GM19395 (cell line): ENCODE measurements at regions not wholly inside any gene's neighbourhood (a gene's known extent, or its start where the extent isn't known, plus 50 kb on each side); places are given as distances from the start of the nearest gene placed in this dataset.
"Not testable (repeated sequence)": the region's sequence is repeated elsewhere in the genome, so short reads cannot be mapped to it uniquely, and the experiment has no call there.

Experiments
- ATAC-seq: cut with Tn5 transposase; IDR thresholded peaks from one replicate; pipeline ENCODE4 v1.9.1; 2021; ENCODE audit warnings: mild to moderate bottlenecking, moderate library complexity; ENCODE audit not compliant: unreplicated experiment

DNA sequence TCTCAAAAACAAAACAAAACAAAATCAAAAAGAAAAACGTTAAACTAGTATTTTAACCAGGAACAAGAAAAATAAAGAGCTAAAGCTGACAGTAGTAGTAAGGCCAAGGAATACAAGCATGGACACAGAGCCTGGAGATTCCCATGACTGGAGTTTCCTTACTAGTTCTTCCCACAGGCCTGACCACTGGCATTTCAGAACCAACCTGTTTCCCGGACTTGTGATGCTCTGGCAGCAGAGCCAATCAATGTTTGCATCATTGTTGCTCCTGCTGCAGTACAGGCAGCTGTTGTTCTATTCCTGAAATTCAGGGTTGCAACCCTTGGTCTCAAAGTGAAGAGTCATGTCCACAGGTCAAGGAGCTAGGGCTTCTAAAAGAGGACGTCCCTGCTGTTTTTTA, 111.3 kb upstream of the WARS2 start:
- ATAC-seq = no peak

DNA sequence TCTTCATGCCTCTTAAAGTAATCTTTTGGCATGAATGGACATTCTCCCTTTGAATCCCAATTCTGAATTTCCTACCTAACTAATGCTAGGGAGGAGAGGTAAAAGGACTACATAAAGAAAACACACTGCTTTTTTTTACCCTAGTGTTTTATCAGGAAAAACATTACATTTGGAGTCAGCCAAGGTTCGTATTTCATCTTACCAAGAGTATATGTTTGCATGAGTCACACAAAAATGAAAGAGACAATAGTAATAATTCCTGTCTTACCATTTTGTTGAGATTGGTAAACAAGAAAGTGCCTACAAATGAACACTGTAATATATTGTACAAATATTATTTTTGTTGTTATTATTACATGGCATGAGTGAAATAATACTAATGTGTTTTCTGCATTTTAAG, 112.9 kb upstream of the WARS2 start:
- no peak for ATAC-seq

DNA sequence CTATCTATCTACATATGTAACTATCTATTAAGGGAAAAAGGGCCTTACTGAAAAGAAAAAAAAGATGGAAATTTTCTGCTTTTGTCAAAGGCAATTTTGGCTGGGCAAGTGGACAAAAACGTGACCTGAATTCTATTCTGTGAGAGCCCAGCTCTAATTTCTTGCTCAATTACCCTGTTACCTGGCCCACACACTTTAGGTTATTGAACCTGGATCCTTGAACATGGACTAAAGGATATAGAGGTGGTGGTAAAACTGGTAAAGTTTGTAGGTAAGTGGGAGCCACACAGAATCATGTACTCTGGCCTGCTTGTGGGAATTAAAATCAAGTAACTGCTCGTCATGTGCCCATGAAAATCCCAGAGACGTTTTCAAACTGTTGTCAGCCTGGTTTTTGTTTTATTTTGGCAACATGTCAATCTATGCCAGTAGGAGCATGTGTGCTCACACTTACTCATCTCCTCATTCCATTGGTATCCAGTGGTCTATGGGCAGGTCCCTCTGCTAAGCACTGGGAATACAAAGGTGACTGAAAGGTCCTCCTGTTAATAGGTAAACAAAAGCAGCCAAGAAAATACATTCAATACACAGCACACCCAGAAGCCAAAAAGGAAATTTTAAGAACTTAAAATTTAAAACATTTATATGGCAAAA, 113.7 kb upstream of the WARS2 start:
- no peak for ATAC-seq

DNA sequence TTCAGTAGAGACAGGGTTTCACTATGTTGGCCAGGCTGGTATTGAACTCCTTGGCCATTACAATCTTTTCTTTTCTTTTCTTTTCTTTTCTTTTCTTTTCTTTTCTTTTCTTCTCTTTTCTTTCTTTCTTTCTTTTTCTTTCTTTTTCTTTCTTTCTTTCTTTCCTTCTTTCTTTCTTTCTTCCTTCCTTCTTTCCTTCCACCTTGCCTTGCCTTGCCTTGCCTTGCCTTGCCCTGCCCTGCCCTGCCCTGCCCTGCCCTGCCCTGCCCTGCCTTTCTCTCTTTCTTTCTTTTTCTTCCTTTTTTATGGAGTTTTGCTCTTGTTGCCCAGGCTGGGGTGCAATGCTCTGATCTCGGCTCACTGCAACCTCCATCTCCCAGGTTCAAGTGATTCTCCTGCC, 112.5 kb upstream of the HAO2 start:
- ATAC-seq = not testable (repeated sequence)

DNA sequence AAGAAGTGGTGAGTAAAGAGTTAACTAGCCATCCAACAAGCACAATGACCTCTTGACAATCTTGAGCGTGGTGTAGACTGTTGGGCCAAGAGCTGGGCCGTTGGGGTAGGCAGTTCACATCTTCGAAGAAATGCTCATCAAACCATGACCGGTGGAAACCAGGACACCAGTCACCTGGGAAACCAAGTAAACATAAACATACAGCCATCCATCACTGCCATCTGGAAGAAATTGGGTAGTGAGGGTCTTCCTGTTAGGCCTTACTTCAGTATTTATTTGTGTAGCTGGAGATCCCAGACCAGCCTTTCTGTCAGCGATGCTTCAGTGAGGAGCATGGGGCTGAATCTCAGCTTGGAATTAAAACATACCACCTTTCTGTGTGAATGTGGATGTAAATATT, 108.1 kb upstream of the HAO2 start:
- ATAC-seq = no peak

DNA sequence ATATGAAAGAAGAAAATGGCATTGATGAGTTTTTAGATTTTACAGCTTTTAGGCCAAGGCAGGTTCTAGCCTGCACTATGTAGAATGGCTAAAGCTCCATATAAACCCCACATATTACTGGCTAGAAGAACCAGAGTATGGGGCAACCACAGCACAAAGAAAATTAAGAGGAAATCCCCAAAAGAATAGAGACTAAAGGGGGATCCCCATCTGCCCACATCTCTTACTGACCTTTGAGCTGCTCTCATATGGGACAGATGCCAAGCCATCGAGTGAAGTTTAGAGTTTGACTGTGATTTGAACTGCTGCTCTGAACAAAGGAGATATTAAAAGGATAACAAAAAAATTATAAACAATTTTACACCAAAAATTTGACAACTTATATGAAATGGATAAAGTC, 102.2 kb upstream of the HAO2 start:
- ATAC-seq = peak; percentile 93

DNA sequence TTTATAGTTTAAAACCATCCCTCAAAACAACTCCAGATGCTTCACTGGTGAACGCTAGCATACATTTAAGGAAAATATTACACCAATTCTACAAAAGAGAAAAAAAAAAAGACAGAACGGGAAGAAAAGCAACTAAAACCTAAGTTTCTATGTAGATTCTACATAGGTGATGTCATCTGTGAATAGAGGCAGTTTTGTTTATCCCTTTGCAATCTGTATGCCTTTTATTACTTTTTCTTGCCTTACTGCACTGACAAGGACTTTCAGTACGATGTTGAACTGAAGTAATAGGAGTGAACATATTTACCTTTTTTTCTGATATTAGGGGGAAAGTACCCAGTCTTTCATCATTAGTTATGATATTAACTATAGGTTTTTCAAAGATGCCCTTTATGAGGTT, 101.7 kb upstream of the HAO2 start:
- ATAC-seq = peak; percentile 55

DNA sequence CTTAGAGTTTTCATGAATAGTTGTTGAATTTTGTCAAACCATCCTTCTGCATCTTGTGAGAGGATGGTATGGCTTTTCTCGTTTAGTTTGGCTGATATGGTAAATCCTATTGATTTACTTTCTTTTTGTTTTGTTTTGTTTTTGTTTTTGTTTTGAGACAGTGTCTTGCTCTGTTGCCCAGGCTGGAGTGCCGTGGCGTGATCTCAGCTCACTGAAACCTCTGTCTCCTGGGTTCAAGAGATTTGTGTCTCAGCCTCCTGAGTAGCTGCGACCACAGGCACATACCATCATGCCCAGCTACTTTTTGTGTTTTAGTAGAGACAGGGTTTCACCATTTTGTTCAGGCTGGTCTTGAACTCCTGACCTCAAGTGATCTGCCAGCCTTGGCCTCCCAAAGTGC, 101.3 kb upstream of the HAO2 start:
- peak; percentile 24 for ATAC-seq

DNA sequence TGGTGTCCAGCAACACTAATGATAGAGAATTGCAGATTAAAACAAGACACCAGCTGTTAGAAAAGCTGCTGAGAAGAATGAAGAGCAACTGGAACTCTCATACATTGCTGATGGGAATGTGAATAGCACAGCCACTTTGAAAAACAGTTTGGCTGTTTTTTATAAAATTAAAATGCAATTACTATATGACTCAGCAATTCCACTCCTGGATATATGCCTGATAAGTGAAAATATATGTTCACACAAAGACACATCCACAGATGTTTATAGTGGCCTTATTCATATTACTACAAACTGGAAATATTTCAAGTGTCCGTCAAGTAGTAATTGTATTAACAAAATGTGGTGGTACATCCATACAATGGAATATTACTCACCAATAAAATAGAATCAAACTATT, 99.7 kb upstream of the HAO2 start:
- no peak for ATAC-seq

DNA sequence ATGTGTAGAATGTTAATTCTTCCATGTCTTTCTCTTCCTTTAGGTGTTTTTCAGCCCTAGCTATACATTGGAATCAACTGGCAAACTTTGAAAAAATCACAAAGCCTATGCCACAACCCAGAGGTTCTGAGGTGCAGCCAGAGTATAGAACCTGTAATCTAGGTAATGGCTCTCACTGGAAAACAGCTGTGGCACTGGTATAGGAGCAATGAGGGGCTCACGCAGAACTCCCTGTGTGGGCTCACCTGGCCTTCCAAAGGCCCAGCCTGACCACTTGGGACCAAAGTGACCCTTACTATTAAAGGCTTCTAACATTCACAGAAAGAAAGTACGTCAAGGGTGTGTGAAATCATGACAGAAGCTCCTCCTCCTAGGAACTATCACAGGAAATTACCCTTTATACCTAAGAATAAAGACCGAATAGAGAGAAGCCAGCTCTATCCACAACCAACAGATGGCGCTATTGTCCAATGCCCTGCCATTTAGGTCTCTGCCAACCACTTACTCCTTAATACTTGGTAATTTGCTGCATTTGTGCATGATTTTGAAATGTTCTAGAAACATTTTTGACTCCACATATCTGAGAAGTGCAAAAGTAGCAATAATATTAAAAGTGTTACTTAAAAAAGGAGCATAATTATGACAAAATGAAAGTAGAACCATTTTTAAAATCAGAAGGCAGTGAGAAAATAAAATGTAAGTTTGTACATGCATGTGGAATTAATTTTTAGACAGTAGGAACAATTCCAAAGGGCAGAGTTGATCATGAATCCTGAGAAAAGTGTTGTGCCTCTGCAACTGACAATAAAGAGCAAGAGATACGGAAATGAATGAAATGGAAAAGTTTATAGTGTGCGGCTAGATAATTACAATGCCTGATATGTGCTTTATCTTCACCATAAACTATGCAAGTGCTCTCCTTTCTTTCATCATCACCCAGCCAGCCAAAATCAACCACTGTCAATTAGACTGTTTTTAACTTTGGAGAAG, 93.1 kb upstream of the HAO2 start:
- ATAC-seq = peak; percentile 90

DNA sequence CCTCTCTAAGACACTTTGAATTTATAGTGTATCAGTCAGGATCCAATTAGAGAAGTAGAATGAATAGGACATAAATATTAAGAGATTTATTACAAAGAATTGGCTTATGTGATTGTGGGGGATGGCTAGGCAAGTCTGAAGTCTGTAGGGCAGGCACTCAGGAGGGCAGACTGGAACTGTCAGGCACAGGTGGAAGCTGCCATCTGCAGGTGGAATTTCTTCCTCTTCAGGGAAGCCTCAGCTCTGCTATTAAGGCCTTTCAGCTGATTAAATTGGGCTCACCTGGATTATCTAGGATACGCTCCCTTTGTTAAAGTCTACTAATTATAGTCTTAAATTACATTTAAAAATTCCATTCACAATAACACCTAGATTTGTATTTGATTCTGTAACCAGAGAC, 92.0 kb upstream of the HAO2 start:
- ATAC-seq = no peak

DNA sequence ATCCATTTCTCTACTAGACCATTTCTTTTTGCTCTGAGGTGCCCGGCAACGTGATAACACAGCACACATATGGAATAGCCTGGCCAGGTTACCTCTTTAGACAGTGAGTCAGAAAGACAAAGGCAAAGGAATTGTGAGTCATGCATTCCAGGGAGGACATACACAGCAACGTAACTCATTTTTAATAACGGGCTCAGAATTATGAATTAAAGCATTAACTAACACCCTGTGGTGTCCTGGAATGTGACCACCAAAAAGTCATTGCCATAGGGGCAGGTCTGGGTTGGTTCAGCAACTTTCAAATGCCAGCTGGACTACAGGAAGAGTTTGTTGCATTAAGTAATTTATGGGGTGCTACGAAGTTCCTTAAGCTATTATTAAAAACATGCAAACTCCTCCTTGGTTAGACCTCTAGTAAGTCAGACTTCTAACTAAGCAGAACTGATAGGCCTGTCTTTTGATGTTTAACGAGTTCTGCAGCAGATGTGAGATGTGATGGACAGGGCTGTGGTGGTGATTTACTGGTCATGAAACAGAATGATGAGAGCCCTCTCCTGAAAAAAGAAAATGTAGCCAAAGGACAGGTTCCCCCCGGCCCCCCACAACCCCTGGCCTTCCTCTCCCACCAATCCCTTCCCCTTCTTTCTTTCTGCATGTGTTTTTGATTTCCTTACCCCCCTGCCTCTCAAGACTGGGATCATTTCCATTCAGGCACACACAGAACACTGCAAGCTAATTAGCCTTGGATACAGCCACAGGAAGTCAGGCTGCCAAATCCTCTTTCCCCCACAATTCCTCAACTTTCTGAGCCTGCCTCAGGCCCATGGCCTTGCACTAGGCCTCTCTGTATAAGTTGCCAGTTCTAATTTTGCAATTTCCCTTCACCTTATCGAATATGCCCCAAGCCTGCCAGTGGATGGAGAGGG, 88.9 kb upstream of the HAO2 start:
- no peak for ATAC-seq

DNA sequence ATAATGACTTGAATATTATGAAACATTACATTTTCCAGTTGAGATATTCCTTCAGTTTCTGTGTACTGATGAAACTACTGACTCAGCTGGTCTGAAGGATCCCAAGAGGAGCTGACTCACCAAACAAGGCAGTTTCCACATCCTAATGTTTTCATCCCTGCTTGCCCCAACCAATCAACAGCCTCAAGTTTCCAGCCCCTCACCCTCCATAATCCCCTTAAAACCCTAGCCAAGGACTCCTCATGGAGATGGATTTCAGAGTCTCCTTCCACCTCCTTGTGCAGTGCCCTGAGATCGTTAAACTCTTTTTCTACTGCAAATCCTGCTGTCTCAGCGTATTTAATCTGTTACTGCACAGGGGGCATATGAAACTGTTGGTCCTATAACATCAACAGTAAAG, 83.1 kb upstream of the HAO2 start:
- no peak for ATAC-seq

DNA sequence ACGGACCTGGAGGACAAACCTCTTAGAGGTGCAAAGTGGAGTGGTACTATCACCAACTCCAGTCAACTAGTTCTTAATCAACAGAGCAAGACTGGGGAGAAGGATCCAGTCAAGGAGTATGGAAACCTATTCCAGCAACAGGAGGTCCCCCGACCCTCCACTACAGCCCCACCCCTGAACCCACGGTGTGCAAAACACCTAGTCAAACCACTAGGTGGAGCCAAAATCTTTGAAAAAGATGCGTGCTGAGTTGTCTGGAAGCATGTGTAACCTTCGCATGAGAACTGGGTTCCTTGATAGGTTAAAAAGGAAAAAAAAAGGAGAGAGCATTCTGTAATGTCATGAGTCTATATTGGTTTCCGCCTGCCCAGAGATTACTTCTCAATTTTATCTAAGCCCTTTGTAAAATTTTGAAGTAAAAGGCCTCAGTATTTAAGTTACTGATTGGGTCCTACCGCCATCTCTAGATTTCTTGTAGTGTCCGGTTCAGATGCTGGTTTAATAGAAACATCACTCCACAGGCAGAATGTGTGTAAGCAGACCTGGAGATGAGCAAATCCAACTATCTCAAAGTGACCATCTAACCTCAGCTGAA, 81.9 kb upstream of the HAO2 start:
- ATAC-seq = peak; percentile 70

DNA sequence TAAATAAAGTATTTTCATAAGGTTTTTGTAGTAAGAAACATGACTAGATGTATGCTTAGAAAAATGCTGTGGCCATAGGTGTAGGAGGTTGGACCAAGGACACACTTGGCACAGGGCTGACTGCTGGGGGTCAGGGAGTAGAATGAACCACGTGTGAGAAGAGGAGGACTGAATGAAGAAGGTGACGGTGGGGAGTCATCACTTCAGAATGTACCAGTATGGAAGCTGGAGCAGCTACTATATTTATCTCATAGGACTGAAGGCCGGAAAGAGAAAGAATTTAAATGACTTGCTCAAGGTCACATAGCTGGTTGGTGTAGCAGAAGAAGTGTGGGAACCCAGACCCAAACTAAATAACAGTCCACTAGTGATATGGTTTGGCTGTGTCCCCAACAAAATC, 79.8 kb upstream of the HAO2 start:
- no peak for ATAC-seq

DNA sequence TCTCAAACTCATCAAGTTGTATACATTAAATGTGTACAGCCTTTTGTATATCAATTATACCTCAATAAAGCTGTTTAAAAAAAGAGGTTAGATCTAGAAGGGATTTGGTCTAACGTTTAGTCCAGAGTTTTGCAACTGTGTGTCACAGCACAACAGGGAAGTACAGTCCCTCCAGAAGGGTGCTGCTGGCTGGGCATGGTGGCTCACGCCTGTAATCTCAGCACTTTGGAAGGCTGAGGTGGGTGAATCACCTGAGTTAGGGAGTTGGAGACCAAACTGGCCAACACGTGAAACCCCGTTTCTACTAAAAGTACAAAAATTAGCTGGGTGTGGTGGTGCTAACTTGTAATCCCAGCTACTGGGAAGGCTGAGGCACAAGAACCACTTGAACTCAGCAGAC, 78.3 kb upstream of the HAO2 start:
- ATAC-seq = no peak

DNA sequence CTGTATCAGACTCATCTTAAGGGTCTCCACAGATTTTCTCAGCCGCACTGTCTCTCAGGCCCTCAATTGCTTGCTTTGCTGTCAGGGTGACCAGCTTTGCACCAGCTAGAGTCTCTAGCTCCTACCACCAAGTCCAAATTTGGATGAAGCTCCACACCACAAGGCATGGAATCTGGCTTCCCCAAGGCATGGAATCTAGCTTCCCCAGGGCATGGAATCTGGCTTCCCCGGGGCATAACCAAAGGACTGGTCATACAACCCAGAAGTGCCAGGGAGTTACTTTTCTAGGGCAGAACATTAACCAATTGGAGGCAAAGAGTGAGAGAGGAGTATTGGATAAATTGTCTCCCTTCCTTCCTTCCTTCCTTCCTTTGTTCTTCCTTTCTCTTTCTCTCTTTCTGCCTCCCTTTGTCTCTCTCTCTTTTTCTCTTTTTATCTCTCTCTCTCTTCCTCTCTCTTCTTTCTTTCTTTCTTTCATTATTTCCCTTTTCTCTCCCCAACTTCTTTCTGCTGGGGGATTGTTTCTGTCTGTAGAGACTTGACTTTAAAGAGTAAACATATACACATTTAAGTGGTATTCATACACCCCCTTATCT, 76.9 kb upstream of the HAO2 start:
- ATAC-seq = no peak

DNA sequence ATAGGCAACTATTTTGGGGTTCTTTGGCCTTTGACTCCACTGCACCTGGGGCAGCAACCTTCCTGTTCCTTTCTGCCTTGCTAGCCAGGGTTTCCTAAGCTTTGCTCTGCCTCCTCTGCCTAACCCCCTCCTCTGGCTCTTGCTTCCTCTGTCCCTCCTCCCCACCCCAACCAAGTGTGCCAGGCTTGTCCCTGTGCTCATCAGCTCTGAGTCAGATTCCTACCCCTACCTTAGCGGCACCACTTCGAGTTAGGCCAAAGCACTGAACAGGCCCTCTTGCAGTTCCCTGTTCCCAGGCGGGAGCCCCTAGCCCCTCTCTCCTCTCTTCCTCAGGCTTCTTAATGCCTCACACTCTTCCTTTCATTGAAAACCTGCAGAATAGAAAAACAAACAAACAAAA, 74.8 kb upstream of the HAO2 start:
- ATAC-seq = no peak

DNA sequence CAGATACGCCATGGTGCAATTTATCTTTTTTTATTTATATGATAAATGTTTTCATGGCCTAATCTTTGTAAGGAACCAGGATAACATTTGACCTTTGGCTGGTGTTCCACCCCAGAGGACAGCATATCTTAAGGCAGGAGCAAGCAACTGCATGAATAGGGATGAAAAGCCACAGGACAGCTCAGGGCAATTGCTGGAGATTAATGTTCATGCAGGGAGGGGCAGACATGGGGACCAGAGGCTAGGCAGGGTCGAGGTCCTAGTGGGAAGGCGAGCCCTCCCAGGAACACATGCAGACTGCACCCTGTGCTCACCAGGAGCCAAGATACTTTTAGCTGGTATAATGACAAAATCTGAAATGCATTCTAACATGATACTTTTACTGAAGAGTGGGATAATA, 74.4 kb upstream of the HAO2 start:
- no peak for ATAC-seq

DNA sequence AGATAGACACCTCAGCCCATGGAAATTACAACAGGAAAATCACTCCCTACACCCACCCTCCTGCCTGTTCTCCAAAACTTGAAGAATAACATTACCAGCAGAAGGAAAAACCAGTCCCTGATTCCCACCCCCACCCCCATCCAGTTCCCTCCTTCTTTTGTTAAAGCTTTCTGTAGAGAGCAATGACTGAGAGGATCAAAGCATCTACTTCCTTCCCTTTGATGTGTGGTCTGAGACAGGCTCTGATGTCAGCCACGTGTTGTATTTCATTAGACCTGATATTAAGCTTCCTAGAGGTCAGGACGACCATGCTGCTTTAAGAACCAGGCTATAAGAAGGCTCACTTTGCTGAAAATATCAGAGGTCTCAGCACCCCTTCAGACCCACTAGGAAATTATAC, 73.9 kb upstream of the HAO2 start:
- no peak for ATAC-seq
